Kidney glomerular epithelial cell (primary cell): ENCODE measurements at regions not wholly inside any gene's neighbourhood (a gene's known extent, or its start where the extent isn't known, plus 50 kb on each side); places are given as distances from the start of the nearest gene placed in this dataset.
"Not testable (repeated sequence)": the region's sequence is repeated elsewhere in the genome, so short reads cannot be mapped to it uniquely, and the experiment has no call there.

ENCODE experiments used
- DNase-seq: peaks from one replicate; lab custom pipeline; 2025; lab: John Stamatoyannopoulos, UW

DNA sequence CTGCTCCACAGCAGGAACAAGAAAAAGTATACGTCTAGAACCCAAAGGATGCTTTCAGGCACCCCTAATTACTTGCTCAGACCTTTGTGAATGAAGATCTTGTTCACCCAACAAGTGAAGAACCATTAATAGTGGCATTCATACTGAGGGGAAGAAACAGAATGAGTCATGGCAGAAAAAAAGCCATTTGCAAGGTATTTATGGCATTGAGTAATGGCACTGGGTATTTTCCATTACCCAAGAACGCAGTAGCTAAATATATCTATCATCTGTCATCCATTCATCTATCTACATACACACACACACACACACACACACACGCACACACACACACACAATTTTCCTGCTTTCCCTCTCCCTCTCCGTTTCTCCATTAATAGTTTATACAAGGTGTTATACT lies 56.4 kb upstream of the XIRP2 start:
- no peak for DNase-seq

- DNase-seq, result no peak
Observed at GRCh38 chr2:166825914-166826313, 62.4 kb upstream of the XIRP2 start.

DNA sequence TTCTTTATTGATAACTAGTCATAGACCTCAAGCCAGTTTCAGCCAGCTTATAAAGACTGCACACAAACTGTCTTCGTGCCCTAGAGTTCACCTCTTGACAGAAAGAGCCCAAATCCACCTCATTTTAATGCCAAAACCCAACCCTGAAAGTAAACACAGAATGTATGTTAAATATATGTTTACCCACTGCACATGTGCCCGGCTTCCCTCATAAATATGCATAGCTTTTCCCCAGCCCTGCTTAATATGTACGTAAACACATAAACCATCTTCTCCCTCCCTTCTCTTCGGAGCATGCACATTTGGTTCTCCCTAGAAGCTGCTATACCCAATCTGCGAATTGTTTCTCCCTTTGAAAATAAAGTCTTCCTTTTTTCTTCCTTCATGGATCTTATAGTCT lies 73.9 kb upstream of the XIRP2 start:
- DNase-seq, result no peak

DNA sequence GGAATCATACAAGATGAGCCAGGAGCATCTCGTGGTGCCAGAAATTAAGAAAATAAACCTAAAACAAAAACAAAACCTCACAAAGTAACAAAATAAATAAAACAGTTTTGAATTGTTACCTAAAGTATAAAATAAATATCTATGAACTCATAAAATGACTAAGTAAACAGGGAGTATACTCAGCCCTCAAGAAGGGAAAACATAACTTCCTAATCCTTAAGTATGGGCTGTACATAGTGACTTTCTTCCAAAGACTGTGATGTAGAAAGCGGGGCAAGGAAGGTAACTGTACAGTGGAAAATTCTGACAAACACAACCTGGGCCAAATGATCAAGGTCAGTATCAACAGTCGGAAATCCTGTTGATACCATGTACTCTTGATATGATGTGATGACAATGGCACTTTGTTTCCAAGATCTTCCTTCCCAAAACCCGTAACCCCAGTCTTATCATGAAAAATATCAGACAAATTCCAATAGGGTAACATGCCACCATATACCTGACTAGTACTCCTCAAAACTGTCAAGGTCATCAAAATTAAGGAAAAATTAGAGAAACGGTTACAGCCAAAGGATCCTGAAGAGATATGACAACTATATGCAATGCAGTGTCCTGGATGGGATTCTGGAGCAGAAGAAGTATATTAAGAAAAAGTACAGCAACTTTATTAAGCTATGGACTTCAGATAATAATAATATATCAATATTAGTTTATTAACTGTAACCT lies 76.0 kb upstream of the XIRP2 start:
- no peak for DNase-seq

DNA sequence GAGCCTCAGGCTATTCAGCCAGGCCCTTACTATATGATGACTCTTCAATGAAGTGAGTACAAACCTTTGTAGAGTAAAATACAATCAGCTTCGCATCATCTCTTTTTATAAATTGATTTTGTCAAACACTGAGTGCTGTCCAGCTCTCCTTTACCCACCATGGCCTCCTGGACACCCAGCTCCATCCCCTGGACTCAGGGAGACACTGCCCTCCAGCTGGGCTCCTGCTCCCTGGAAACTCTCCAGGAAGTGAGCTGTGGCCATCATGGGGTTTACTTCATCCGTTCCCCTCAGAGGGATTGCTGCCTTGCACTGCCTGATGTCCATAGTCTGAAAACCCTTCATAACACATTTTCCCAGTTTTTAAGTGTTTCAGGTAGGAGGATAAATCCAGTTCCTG lies 82.5 kb upstream of the XIRP2 start:
- DNase-seq, result no peak

GRCh38 chr2:166803373-166804000 lies 84.8 kb upstream of the XIRP2 start:
- DNase-seq, result no peak

GRCh38 chr2:166802475-166802874 lies 85.8 kb upstream of the XIRP2 start:
- no peak for DNase-seq

DNA sequence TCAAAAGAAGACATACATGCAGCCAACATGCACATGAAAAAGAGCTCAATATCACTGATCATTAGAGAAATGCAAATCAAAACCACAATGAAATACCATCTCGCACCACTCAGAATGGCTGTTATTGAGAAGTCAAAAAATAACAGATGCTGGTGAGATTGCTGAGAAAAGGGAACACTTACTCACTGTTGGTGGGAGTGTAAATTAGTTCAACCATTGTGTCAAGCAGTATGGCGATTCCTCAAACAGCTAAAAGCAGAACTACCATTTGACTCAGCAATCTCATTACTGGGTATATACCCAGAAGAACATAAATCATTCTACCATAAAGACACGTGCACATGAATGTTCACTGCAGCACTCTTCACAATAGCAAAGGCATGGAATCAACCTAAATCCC lies 95.5 kb upstream of the XIRP2 start:
- no peak for DNase-seq

GRCh38 chr2:166786707-166787106 lies 101.6 kb upstream of the XIRP2 start:
- no peak for DNase-seq

GRCh38 chr2:166784296-166784946 lies 103.9 kb upstream of the XIRP2 start:
- DNase-seq, result no peak

DNA sequence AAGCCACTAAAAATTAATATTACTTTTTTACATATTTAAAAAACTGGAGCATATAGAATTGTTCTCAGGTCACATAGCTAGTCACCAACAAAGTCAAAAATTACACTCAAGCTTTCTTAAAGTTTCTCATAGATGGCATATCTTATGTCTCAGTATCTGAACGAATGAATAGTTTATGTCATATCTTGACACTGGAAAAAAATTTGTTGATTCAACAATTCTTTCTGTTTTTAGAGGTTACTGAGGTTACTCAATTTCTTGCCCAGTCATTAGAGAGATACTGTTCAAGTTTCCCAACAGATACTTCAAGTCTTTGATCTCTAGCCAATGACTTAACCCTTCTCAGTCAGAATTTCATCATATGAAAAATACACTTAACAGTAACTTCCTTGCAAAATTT lies 113.1 kb upstream of the XIRP2 start:
- DNase-seq, result no peak

GRCh38 chr2:166773308-166773949 lies 114.9 kb upstream of the XIRP2 start:
- DNase-seq, result no peak

GRCh38 chr2:166768393-166769123 lies 119.7 kb upstream of the XIRP2 start:
- DNase-seq, result no peak

DNA sequence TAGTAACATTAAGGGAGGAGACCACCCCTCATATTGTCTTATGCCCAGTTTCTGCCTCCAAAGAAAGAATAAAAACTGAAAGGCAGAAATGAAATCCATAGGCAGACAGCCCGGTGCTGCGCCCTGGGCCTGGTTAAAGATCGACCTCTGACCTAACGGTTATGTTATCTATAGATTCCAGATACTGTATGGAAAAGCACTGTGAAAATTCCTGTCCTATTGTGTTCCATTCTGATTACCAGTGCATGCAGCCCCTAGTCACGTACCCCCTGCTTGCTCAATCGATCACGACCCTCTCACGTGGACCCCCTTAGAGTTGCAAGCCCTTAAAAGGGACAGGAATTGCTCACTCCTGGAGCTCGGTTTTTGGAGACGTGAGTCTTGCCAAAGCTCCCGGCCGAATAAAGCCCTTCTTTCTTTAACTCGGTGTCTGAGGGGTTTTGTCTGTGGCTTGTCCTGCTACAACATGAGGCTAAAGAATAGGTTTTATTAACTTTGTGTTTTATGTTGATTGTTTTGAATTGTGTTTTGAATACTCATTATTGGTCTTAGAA lies 121.4 kb upstream of the XIRP2 start:
- DNase-seq, result not testable (repeated sequence)

DNA sequence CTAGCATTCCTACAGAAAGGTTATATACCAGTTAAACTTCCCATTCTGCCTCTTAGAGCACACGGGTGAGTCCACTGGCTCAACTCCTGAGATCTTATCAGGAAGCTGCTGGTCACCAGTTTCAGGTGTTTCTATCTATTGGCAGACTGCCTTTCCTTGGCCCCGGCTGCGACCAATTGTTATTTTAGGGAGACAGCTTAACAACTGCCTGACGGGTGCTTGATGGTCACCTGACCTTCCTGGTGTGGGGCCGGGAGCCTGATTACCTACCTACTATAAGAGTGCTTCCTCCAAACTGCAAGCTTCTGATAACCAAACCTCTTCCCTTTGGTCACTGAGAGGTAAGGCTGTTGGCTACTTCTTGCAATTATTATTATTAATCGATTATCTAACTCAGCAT lies 122.1 kb upstream of the XIRP2 start:
- DNase-seq, result no peak

DNA sequence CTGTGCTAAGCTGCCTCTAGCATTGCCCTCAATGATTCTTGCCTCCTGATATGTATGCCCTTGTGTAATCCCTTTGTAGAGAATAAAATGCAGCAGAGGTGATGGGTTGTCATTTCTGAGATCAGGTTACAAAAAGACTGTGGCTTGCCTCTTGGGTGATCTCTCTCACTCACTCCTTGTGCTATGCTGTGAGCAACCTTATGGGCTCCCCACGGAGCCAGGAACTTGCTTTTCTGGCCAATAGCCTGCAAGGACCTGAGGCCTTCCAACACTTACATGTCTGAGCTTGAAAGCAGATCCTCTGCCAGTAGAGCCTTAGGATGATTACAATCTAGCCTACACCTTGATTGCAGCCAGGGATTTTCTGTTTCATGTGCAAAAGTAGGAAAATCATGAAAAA lies 123.1 kb upstream of the XIRP2 start:
- DNase-seq, result no peak

- DNase-seq, result no peak
Observed at GRCh38 chr2:166764702-166765101, 123.6 kb upstream of the XIRP2 start.

- DNase-seq, result no peak
Observed at GRCh38 chr2:166764216-166764615, 124.1 kb upstream of the XIRP2 start.

GRCh38 chr2:166762746-166763145 lies 125.5 kb upstream of the XIRP2 start:
- no peak for DNase-seq

DNA sequence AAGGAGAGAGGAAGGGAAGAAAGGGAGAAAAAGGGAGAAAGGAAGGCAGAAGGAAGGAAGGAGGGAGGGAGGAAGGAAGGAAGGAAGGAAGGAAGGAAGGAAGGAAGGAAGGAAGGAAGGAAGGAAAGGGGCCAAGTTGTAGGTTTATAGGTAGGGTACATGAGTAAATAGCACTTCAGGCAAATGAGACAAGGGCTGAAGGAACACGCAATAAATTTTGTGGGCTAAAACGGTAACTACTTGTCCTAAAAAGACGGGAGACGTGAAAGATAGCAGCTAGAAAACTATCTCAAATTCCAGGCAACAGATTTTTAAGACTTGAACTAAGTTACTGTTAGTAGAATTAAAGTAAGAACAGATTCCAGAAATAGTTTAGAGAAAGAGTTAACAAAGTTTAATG lies 129.3 kb upstream of the XIRP2 start:
- no peak for DNase-seq

DNA sequence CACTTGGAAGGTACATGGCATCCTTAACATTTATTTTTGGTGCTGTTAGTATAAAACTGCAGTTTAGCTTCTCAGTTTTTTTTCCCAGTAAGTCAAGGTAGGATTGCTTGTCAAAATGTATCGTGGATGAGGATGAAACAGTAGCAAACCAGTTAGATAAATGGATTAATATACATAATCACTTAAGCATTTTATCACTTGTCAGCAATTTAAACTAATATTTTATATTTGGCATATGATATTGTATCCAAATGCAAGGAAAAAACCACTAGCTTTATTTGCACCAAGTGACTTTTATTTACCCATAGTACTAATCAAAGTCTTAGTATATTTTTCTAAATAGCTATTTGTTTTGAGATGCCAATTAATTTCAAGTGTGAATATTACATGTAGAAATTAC lies 137.7 kb upstream of the XIRP2 start:
- no peak for DNase-seq

- not testable (repeated sequence) for DNase-seq
Observed at GRCh38 chr2:166744117-166744516, 144.2 kb upstream of the XIRP2 start.
